SIG-M5 treated with dmso at 0.1 percent for 504 hours (cell line): ENCODE measurements at regions not wholly inside any gene's neighbourhood (a gene's known extent, or its start where the extent isn't known, plus 50 kb on each side); places are given as distances from the start of the nearest gene placed in this dataset.
"Not testable (repeated sequence)": the region's sequence is repeated elsewhere in the genome, so short reads cannot be mapped to it uniquely, and the experiment has no call there.

Experiments
- DNase-seq: peaks from one replicate; lab custom pipeline; 2025; ENCODE audit not compliant: unreplicated experiment; lab: John Stamatoyannopoulos, UW

DNA sequence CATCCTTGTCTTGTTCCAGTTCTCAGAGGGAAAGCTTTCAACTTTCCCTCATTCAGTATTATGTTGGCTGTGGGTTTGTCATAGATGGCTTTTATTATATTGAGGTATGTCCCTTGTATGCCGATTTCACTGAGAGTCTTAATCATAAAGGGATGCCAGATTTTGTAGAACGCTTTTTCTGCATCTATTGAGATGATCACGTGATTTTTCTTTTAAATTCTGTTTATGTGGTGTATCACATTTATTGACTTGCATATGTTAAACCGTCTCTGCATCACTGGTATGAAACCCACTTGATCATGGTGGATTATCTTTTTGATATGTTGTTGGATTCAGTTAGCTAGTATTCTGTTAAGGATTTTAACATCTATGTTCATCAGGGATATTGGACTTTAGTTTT lies 313.7 kb upstream of the AMOT start:
- DNase-seq, result not testable (repeated sequence)

DNA sequence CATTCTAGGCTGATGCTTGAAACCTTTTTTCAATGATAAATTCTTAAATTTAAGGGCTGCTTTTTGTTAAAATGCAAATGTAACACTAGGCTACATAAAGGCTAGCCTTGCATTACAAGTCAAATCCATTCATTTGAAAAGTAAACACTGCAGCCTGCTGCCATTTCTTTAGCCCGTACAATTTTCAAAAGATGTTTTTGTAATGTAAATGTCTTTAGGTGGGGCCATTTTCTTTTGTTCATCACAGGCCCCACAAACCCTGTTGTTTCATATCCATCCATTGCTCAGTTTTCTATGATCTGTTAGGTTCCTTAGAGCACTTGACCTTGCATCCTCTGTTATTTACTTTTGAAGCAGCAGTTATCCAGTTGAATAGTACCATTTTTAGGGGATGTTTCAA lies 296.2 kb upstream of the AMOT start:
- no peak for DNase-seq

DNA sequence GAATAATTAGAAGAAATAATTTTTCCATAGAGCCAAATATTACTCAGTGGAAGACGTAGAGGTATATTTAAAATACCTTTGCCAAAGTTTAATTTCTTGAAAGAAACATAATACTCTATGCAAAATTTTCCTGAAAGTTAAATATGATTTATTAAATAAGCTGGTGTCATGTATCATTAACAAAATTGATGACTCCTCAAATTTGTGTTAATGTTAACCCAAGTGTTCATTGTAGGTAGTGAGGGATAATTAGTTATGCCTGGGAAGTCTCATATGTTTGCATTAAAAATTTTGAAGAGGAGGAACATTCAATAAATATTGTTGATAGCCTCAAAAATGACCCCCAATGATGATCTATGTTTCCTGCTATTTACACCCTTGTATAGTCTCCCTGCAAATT lies 292.7 kb upstream of the AMOT start:
- DNase-seq, result no peak

DNA sequence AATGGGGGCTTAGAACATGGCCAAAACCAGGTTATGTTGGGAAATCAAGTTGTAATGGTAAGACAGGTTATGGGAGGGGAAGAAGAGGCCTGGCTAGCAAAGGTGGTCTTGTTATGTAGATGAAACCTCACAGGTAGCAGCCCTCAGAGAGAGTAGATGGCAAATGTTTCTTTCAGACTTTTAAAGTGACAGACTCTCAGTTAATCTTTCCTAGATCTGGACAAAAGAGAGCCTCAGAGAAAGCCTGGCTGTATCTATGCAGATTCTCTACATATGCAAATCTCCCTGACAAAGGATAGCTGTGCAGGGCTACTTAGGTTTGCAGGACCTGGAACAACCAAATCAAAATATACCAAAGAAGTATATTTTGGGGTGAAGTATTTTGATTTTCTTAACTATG lies 284.1 kb upstream of the AMOT start:
- no peak for DNase-seq

DNA sequence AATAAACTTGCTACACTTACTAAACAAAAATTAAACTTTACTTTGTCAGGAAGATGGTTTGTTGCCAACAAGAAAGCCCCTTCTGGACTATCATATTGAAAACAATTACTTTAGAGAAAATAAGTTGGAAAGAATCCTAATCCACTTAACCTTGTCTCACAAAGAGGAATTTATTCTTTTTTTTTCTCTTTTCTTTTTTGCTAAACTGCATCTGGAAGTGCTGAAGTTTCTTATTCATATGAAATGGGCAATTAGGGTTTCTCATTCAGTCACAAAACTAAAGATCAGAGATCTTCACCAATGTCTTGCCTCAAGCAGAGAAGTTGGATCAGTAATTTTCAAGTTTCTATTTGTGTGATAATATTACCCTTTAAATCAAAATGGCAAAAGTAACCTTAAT lies 234.9 kb upstream of the AMOT start:
- no peak for DNase-seq

DNA sequence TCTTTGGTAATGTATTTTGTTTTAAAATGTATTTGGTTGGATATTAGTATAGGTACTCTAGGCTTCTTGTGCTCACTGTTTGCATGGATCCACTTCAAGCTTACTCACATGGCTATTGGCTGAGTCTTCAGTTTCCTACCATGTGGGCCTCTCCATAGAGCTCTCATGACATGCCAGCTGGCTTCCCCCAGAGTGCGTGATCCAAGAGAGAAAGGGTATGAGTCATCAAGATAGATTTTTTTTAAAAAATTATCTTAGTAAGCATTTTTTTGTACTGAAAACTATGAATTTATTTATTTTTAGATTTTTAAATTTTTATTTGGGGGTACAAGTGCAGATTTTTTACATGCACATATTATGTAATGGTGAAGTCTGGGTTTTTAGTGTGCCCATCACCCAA lies 219.1 kb upstream of the AMOT start:
- DNase-seq, result no peak

DNA sequence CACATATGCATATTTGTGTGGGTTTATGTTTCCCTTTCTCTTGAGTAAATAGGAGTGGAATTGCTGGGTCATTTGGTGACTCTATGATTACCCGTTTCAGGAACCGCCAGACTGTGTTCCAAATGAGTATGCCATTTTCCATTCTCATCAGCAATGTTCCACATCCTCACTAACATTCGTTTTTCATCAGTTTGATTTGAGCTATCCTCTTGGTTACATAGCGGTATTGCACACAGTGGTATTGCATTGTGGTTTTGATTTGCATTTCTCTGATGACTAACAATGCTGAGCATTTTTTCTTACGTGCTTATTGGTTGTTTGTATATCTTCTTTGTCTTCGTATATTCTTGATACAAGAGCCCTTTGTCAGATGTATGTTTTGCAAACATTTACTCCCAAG lies 218.0 kb upstream of the AMOT start:
- no peak for DNase-seq

DNA sequence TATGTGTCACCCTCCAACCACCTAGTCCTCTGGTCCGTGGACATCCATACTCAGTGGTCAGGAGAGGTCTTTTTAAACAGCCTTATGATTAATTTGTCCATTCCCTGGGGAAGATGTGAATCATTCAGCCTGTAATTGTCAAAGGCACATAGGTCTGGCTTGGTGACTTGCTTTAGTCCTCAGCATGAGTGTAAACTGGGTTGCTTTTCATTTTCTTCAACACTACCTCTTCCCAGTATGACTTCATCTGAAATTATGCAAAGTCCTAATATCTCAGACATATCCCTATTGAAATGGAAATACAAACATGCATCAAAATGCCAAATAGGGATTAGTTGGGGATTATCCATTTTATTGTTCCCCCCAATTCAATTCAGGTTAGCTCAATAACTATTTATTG lies 208.3 kb upstream of the AMOT start:
- no peak for DNase-seq

DNA sequence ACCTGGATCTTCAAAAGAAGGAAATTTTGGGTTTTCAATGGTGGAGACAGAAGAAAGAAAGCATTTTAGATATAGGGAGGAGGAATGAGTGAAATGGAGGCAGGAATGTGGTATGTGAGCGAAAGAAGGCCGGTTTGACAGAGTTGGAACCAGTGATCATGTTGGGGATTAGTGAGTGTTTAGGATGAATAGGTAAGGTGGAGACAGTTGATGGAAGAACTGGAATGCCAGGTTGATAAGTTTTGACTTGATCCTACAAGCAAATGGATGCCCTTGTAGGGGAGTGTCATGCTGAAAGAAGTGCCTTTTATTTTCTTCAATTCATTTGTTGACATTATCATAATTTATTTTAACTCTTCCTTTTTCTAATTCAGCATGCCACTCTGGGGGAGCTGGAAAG lies 207.8 kb upstream of the AMOT start:
- no peak for DNase-seq

DNA sequence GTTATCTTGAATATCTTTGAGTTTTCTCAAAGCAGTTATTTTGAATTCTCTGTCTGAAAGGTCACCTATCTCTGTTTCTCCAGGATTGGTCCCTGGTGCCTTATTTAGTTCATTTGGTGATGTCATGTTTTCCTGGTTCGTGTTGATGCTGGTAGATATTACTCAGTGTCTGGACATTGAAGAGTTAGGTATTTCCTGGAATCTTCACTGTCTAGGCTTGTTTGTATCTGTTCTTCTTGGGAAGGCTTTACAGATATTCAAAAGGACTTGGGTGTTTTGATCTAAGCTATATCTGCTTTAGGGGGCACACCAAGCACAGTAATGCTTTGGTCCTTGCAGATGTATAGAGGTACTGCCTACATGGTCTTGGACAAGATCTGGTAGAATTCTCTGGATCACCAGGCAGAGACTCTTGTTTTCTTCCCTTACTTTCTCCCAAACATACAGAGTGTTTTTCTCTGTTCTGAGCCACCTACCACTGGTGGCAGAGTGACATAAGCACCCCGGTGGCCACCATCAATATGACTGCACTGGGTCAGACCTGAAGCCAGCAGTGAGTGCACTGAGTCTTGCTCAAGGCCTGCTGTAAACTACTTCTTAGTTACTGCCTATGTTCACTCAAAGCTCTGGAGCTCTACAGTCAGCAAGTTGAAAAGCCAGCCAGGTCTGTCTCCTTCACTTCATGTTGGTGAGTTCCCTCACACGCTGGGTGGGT lies 193.5 kb upstream of the AMOT start:
- no peak for DNase-seq

DNA sequence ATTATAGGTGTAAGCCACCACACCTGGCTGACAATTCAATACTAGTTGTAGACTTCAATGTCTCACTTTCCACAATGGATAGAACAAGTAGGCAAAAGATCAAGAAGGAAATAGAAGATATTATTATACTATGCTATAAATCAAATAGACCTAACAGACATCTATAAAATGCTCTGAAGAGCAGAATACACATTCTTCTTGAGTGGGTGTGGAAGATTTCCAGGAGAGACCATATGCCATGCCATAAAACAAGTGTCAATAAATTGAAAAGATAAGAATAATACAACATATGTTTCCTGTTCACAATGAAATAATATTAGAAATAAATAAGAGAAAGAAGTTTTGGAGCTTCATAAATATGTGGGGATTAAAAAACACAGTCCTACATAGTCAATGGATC lies 179.3 kb upstream of the AMOT start:
- no peak for DNase-seq

DNA sequence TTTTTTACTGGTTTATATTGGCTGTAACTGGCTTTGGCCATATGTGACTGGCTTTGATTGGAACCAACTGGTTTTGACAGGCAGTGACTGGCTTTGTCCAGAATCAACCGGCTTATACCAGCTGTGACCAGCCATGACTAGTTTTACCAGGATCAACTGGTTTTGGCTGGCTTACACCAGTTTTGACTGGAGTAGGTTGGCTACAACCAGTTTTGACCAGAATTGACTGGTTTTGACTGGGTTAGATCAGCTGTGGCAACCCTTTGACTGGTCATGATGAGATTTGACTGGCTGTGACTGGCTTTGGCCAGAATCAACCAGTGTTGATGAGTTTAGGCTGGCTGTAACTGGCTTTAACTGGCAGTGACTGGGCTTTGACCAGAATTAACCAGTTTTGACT lies 169.2 kb upstream of the AMOT start:
- DNase-seq, result no peak

DNA sequence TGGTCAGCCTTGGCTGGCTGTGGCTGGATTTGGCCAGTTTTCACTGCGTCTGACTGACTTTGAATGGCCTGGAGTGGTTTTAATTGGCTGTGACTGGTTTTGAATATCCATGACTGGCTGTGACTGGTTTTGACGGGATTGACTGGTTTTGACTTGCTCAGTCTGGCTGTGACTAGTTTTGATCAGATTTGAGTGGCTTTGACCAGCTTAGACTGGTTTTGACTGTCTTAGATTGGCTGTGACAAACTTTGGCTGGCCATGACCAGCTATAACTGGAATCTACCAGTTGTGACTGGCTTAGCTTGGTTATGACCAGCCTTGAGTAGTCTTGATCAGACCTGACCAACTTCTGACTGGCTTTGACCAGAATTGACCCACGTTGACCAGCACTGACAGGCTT lies 168.4 kb upstream of the AMOT start:
- DNase-seq, result no peak

DNA sequence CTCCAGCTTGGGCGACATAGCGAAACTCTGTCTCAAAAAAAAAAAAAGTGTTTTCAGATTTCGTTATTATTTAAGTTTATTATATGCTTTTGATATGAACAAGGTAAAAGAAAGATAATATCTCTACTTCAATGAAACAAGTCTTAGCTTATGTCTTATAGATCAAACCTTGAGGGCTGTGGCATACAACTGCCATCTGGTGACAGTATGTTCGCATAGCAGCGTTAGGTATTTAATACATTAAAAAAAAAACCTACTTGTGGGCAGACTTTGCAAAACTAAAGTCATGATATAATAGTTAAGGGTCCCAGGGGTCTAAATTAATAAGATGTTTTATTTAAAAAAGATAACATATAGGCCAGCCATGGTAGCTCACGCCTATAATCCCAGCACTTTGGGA lies 161.2 kb upstream of the AMOT start:
- DNase-seq, result no peak

DNA sequence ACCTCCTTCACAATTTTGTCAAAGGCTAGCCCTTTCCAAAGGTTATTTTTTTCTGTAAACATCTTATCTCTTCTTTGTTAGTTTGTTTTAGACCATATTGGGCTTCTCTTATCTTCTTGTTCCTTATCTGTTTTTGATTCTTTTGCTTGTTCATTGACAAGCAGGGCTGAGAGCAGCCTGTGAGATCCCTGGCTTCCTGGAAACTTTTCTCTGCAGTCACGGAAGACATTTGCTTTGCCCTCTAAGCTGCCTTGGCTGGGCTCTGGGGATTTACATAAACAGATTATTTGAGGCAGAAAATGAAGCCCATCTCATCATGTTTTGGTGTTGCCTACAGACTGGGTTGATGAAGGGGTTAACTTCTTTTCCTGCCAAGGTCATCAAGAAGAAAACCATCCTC lies 157.4 kb upstream of the AMOT start:
- DNase-seq, result no peak

DNA sequence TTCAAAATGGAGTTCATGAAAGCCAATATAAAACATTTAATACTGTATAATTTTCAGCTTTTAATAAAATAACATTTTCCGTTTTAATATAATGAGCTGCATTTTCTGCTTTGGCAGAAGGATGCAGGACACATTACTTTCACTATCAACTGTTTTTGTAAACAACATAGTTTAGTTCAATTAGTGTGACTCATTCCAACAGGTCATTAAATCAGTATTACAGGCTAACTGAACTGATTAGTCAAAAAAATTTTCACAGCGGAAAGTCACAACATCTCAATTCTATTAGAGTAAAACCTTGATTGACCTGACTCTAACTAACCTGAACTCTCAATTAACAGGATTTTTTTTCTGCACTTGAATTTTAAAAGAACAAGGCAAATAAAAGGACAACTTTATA lies 151.2 kb upstream of the AMOT start:
- DNase-seq, result no peak

DNA sequence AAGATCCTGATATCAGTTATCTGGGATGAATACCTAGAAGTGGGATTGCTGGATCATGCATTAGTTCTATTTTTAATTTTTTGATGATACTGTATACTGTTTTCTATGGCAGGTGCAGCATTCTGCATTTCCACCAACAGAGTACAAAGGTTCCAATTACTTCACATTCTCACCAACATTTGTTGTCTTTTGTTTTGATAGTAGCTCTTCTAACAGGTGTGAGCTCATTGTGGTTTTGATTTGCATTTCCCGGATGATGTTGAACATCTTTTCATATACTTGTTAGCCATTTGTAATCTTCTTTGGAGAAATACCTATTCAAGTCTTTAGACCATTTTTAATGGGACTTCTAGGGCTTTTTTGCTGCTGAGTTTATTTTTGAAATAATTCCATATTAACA lies 139.2 kb upstream of the AMOT start:
- DNase-seq, result no peak

DNA sequence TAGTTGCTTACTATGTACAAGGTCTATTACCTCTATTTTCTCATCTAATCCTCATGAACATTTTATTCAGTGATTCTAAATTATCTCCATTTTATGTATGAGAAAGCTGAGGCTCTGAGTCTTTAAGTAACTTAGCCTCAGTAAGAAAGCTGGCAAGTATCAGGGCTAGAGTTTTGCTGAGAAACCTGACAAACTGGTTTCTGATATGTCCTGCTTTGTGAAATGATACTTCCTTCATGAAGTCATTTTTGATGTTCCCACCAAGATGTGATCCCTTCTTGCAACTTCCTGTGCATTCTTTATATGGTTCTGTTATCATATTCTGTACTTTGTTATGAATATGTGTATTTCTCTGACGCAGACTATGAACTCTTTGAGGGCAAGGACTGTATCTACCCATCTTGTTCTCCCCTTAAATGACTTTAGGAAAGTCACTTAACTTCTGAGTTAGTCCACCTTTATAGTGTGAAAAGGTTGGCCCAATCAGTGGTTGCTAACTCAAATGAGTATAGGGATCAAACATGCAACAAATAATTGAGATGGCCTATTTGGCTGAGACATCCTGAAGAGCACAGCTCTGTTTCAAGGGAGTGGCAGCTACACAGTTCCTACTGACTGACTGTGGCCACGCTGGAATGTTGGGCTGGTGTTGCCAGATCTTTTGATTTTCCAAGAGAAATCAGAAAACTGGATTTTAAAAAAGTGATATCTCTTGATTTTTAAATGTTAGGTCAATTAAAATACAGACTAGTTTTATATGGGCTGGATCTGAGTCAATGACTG lies 127.9 kb upstream of the AMOT start:
- peak; percentile 2 for DNase-seq

DNA sequence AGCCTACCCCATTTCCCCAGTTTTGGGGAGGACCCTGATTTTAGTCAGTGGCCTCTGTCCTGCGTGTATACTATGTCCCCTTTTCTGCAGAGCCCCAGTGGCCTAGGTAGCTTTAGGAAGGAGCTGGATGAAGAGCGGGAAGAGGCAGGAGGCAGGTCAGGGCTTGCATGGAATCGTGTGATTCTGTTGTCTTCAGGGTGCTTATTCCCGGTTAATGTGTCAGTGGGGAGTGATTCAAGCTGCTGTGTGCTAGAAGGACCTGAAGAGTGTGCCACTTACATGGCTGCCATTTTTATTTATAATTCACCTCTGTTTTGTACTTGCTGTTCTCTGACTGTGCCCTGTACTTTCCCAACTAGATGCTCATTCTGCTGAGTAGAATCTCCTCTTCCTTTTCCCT lies 127.3 kb upstream of the AMOT start:
- no peak for DNase-seq

DNA sequence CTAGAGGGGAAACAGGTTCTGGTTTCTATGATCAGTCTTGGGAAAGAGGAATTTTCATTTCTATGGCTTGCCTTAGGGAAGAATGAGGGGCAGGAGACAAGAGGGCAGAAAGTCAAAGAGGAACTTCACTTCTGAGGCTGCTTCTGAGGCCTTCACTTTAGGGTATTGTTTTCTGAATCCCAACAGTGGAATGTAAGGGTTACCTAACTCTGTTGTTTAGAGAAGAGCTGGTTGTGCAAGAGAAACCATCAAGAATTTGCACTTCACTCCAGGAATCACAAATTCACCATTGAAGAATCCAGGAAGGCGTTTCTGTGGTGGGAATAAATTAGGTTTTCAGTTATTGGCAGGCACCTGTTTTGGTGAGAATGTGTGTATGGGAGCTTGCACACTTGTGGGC lies 126.7 kb upstream of the AMOT start:
- no peak for DNase-seq

DNA sequence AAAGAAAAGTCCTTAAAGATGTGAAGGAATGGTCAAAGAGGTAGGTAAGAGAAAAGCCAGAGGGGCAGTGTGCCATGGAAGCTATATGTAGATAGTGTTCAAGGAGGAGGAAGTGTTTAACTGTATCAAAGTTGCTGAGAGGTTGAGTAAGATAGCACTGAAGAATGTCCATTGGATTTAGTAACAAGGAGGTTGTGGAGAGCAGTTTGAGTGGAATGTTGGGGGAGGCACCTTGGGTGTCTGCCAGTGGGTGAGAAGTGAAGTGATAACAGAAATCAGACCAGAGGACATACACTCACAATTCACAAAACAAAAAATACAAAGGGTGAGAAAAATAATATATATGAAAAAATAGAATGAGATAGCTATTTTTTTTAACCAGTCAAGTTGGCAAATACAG lies 121.3 kb upstream of the AMOT start:
- no peak for DNase-seq

DNA sequence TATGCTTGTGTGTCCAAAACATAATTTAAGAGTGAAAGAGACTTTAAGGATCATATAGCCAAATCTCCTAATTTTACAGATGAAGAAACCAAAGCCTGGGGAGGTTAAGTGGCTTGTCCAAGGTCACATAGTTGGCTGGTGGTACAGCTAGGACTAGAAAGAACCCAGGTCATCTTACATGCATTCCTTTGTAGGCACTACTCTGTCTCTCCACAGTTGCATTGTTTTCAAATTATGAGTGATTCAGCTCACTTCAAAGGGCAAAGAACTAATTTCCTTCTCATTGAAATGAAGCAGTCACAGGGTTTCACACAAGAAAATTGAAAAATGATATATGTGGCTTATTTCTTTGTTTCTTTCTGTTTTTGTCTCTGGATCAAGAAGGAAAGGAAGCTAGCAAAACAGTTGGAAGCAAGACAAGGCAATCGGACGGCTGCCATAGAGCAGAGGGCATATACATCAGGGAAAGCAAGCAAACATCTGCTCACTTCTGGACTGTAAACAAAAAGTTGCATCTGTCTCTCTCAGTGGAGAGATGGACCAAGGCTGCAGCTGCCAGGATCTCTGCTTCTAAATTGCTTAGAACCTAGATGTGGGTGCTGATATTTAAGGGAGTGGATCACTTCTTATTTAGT lies 107.5 kb upstream of the AMOT start:
- no peak for DNase-seq
